ENCODE measurements at regions not wholly inside any gene's neighbourhood (a gene's known extent, or its start where the extent isn't known, plus 50 kb on each side); places are given as distances from the start of the nearest gene placed in this dataset.

- H3K36me3 ChIP-seq (ENCODE audit: control insufficient read depth, insufficient read depth, low read length), result no peaks in the 10 kb centered on the region
- H3K27ac ChIP-seq (ENCODE audit: low read depth, low read length), result no peak overlapping the region
- TF ChIP-seq CTCF (conservative IDR thresholded peaks at IDR 0.05), result no peak
- H3K4me1 Mint-ChIP-seq, result peaks cover 7% of the 10 kb centered on the region
- no peak overlapping the region for H3K27ac Mint-ChIP-seq
- no peak overlapping the region for H3K9ac ChIP-seq (ENCODE audit: extremely low read depth, low read length, poor library complexity, severe bottlenecking)
- peaks cover 16% of the 10 kb centered on the region for H3K27me3 ChIP-seq (ENCODE audit: control insufficient read depth, insufficient read depth, low read length, poor library complexity, severe bottlenecking)
- no peaks in the 10 kb centered on the region for H3K36me3 Mint-ChIP-seq (ENCODE audit: low read depth)
- no peak overlapping the region for H3K4me3 Mint-ChIP-seq
- H3K4me1 ChIP-seq (ENCODE audit: control insufficient read depth, insufficient read depth, low read length), result no peaks in the 10 kb centered on the region
- peaks cover 80% of the 10 kb centered on the region for H3K27me3 Mint-ChIP-seq (ENCODE audit: insufficient read depth)
- no peaks in the 10 kb centered on the region for H3K9me3 ChIP-seq (ENCODE audit: control insufficient read depth, low read length)
- no peak overlapping the region for H3K4me3 ChIP-seq (ENCODE audit: low read length)
- DNase-seq, result no peak
- no peaks in the 10 kb centered on the region for H3K9me3 Mint-ChIP-seq
- WGBS, 2 experiments (ENCODE audit: insufficient coverage in 1 of 2, insufficient read length in 1 of 2), result 80 to 94% methylated on average over 1 to 8 of the region's 9 CpGs
These were observed 148.9 kb downstream of the SOX3 start for GRCh38 chrX:140355922-140356321.

- peaks cover 82% of the 10 kb centered on the region for H3K27me3 Mint-ChIP-seq (ENCODE audit: insufficient read depth)
- Histone ChIP-seq H3K27me3 (ENCODE audit: control insufficient read depth, insufficient read depth, low read length, poor library complexity, severe bottlenecking) (peaks cover 16% of the 10 kb centered on the region), H3K4me3 (ENCODE audit: low read length) (no peak overlapping the region), H3K9ac (ENCODE audit: extremely low read depth, low read length, poor library complexity, severe bottlenecking) (no peak overlapping the region), H3K9me3 (ENCODE audit: control insufficient read depth, low read length) (no peaks in the 10 kb centered on the region), H3K4me1 (ENCODE audit: control insufficient read depth, insufficient read depth, low read length) (no peaks in the 10 kb centered on the region), H3K36me3 (ENCODE audit: control insufficient read depth, insufficient read depth, low read length) (no peaks in the 10 kb centered on the region), H3K27ac (ENCODE audit: low read depth, low read length) (no peak overlapping the region)
- peaks cover 7% of the 10 kb centered on the region for H3K4me1 Mint-ChIP-seq
- no peaks in the 10 kb centered on the region for H3K36me3 Mint-ChIP-seq (ENCODE audit: low read depth)
- no peak for TF ChIP-seq CTCF (conservative IDR thresholded peaks at IDR 0.05)
- H3K9me3 Mint-ChIP-seq, result no peaks in the 10 kb centered on the region
- no peak for DNase-seq
- WGBS, 2 experiments (ENCODE audit: insufficient coverage in 1 of 2, insufficient read length in 1 of 2), result 92% methylated on average over 6 of the region's 6 CpGs; no CpG with 5 or more reads in 1 of the 2 experiments
- H3K4me3 Mint-ChIP-seq, result no peak overlapping the region
- H3K27ac Mint-ChIP-seq, result no peak overlapping the region
These were observed 149.4 kb downstream of the SOX3 start for GRCh38 chrX:140355429-140355828.

GRCh38 chrX:140354431-140355120 lies 150.3 kb downstream of the SOX3 start:
- Mint-ChIP-seq H3K4me3 (no peak overlapping the region), H3K36me3 (ENCODE audit: low read depth) (no peaks in the 10 kb centered on the region), H3K9me3 (no peaks in the 10 kb centered on the region), H3K27ac (no peak overlapping the region), H3K27me3 (ENCODE audit: insufficient read depth) (peaks cover 82% of the 10 kb centered on the region), H3K4me1 (peaks cover 12% of the 10 kb centered on the region)
- H3K9me3 ChIP-seq (ENCODE audit: control insufficient read depth, low read length), result no peaks in the 10 kb centered on the region
- 25% methylated on average over 3 of the region's 3 CpGs; no CpG with 5 or more reads in 1 of the 2 experiments for WGBS, 2 experiments (ENCODE audit: insufficient coverage in 1 of 2, insufficient read length in 1 of 2)
- H3K36me3 ChIP-seq (ENCODE audit: control insufficient read depth, insufficient read depth, low read length), result no peaks in the 10 kb centered on the region
- H3K9ac ChIP-seq (ENCODE audit: extremely low read depth, low read length, poor library complexity, severe bottlenecking), result no peak overlapping the region
- peak; percentile 59 for DNase-seq
- H3K27ac ChIP-seq (ENCODE audit: low read depth, low read length), result no peak overlapping the region
- peaks cover 16% of the 10 kb centered on the region for H3K27me3 ChIP-seq (ENCODE audit: control insufficient read depth, insufficient read depth, low read length, poor library complexity, severe bottlenecking)
- H3K4me3 ChIP-seq (ENCODE audit: low read length), result no peak overlapping the region
- TF ChIP-seq CTCF (conservative IDR thresholded peaks at IDR 0.05), result no peak
- H3K4me1 ChIP-seq (ENCODE audit: control insufficient read depth, insufficient read depth, low read length), result no peaks in the 10 kb centered on the region

Data from endodermal cell (in vitro differentiated cells).